Fibroblast of gingiva (primary cell): ENCODE measurements at regions not wholly inside any gene's neighbourhood (a gene's known extent, or its start where the extent isn't known, plus 50 kb on each side); places are given as distances from the start of the nearest gene placed in this dataset.
"Not testable (repeated sequence)": the region's sequence is repeated elsewhere in the genome, so short reads cannot be mapped to it uniquely, and the experiment has no call there.

Experiments used
- DNase-seq: peaks from one replicate; pipeline ENCODE4 v3.0.0-alpha.2; 2011; ENCODE audit warnings: low read depth

DNA sequence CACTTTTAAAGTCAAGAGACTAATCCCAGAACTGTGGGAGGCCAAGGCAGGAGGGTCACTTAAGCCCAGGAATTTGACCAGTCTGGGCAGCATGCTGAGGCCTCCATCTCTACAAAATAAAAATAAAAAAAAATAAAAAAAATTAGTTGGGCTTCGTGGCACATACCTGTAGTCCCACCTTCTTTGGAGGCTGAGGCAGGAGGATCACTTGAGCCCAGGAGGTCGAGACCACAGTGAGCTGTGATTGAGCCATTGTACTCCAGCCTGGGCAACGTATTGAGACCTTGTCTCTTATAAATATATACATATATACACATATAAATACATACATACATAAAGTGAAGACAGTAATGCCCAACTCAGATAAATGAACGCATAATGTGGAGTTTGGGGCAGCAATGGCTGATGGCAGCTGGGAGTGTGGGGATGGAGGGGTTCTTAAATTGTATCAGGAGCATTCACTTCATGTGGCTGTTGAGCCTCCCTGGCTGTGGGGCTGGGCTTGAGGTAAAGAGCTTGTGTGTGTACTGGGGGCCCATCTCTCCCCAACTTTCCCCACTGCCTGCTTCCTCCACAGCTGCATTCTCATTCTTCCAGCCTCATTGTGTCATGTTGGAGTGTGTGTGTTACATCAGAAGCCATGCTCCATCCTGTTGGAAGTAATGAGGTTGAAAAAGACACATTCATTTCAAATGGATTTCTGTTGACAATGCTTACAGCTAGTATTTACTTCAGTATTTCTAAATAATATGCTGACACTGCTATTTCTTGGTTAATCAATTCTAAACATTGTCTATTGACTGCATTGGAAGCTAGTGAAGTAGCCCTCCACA is 96.5 kb upstream of the HS6ST1 start:
- DNase-seq, result no peak

DNA sequence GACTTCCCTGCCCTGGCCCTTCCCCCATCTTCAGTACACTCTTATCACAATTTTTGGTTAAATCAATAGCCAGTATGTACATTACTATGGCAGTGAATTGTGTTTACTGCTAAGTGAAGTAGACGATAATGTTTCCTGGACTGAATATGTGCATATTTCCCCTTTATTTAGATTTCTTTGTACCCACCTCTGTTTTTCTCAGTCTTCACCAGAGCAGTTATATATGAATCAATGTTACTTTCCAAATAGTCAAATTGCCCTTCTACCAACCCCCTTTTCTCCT is 97.1 kb upstream of the HS6ST1 start:
- no peak for DNase-seq

DNA sequence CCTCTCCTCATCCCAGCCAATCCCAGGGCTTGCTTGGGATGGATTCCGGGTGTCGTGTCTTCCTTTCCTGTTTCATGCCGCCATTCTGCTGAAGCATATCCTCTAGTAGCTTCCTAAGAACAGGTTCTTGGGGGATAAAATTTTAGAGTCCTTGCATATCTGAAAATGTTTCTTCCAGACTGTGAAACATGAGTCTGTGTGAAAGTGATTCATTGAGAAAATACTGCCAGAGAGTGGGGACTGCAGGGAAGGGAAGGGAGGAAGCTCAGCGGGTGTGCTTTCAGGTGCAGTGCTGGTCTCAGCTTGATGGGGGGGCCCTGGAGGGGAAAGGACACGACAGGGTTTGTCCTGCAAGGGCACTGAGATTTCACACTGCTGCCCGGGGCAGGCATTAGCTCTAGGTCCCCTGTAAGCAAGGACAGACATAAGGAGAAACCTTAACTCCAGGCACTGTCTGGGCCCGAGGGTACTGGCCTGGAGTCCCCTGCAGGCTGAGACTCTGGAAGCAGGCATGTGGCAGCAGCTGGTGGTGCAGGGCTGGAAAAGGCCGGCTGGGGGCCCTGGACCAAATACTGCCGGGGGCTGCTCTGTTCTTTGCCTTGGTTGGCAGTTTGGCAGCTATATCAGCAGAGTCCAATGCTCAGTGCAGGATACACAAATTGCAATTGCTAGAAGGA is 97.6 kb upstream of the HS6ST1 start:
- DNase-seq, result no peak

DNA sequence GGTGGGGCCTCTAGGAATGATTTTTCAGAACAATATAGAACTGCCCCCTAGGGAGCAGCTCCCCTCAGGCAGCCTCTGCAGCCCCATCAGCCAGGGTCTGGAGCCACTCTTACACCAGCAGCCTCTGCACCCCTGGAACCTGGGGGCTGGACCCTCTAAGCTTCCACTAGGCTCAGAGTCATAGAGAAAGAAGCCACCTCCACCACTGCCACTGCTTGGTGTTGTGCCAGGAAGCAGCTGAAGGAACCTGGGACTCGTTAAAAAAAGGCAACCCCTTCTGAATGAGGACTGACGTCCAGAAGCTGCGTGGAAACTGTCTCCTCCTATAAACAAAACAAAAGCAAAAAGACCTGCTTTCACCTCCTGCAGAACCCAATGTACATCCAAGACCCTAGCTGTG is 98.1 kb upstream of the HS6ST1 start:
- DNase-seq, result no peak

DNA sequence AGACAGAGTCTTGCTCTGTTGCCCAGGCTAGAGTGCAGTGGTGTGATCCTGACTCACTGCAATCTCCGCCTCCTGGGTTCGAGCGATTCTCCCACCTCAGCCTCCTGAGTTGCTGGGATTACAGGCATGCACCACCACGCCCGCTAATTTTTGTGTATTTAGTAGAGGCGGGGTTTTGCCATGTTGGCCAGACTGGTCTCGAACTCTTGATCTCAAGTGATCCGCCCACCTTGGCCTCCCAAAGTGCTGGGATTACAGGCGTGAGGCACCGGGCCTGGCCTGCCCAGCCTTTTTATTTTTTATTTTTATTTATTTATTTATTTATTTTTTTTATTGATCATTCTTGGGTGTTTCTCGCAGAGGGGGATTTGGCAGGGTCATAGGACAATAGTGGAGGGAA is 98.6 kb upstream of the HS6ST1 start:
- not testable (repeated sequence) for DNase-seq

DNA sequence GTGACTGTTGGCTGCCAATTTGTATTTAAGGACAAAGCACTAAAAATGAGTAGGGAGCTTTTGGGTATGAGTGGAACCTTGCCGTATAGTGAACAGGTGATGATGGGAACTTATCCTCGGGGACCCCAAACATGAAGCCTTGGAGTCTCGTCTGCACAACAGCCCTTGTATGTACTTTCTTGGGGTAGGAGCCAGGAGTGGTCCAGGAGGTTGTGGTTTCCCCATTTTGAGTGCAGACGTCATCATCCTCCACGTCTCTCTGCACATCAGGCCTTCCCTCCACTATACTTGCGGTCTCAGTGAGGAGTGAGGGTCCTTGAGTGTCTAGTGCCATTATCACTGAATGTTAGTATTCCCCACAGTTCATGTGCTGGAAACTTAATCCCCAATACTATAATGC is 101.5 kb upstream of the HS6ST1 start:
- no peak for DNase-seq

DNA sequence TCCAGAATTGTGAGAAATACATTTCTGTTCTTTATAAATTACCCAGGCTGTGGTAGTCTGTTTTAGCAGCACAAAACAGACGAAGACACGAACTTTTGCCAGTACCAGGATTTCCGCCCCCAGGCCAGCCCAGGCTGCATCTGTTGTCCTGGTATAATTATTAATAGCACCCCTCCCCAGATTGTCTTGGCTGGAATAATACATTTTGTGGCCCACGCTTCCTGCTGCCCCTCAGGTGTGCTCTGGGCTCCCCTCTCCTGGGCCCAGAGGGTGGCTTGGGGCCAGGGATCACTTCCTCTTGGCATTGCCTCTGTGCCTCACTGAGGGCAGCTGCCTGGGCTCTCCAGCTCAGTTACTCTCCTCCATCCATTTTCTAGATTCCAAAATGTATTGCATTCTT is 102.1 kb upstream of the HS6ST1 start:
- DNase-seq, result no peak

DNA sequence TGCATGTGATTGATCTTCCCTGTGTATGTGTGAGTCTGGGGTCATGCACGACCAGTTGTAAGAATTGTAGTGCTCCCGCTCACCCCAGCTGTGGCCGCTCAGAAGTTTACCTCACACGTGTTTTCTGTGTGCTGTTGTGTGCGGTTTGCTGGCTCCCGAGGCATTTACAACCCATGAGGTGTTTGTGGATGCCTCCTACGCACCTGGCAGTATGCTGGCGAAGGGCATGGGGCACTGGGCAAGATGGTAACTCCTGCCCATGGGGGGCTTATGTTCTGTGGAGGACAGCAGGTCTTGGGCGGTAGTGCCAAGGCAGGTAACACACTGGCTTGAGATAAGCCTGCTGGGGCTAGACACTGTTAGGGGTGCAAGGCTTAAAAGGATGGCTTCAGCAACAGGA is 102.6 kb upstream of the HS6ST1 start:
- DNase-seq, result no peak

DNA sequence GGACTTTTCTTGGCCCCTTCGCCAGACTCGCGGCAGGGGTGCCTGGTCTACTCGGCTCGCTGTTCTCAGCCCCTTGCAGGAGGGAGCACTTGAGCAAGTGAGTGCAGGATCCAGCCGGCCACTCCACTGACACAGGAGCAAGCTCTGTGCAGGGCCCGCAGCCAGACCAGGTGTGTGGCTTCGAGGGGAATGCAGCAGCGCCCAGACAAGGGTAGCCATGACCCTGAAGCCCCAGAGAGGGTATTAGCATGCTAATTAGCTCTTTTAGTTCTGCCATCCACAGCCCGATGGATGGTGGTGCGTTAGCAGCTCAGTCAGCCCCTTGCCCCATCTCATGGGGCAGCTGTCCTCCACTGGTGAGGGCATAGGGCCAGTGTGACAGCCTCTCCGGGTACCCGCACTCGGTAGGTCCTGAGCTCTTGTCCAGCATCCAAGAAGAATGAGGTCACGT is 103.2 kb upstream of the HS6ST1 start:
- DNase-seq, result no peak

DNA sequence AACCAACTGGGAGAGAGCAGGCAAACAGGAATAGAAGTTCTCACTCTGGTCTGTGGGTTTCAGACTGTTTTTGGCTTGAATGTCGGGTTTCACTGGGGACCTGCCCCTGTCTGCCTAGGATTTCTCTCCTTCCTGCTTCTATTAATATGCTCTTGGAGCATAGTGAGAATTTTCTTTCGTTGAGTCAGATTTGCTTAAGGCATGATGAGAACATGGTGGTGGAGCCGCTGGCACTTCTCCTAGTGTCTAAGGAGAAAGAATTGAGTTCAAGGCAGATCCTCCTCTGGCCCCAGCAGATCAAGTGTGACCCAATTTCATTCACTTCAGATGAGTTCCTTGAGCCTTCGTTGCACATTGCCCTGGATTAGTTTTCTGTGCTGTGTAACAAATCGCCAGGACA is 103.9 kb upstream of the HS6ST1 start:
- DNase-seq, result peak; percentile 95

DNA sequence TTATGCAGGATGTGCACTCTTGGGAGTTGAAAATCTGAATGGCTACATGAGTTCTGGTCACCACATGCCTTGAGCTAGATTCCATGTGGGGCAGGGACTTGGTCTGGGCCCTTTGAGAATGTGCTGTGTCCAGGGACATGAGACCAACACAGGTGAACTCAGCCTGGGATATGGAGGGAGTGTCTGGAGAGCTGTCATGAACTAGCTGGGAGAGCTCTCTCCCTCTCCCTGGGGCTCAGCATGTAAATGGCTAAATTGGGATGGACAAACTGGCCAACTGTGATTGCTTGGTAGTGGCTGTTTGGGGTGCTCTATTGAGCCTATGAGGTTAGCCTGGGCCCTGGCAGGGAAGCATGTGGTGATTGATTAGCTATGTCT is 105.1 kb upstream of the HS6ST1 start:
- no peak for DNase-seq

DNA sequence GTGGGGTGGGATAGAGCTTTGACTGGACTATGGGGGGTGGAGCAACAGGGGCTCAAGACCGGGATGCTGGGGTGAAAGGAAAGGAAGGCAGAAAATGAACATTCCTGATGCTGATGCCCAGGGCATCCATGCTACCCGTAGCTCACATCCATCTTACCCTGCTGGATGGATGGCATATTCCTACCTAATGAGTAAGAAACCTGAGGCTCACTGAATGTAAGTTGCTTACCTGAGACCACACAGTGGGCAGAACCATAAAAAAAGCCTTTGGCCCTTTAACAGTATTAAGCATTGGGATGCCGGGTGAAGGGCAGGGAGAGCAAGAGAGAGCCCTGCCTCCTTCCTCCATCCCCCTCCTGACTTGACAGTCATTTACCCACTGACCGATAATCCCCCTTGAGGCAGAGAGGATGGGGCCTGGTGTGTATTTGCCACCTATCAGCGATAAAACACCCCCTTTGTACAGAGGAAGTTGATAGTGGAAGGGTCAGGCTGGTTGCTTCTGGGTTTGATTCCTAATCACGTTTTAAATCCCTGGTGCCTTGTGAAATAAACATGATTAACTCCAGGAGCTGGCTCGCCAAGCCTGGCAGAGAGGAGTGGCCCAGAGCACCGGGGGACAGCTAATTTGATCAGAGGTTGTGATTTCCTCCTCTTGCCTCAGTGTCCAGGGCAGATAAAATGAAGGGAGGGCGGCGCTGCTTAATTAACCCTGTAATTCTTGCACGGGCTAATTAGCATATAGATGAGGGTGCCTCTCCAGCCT is 105.9 kb upstream of the HS6ST1 start:
- no peak for DNase-seq

DNA sequence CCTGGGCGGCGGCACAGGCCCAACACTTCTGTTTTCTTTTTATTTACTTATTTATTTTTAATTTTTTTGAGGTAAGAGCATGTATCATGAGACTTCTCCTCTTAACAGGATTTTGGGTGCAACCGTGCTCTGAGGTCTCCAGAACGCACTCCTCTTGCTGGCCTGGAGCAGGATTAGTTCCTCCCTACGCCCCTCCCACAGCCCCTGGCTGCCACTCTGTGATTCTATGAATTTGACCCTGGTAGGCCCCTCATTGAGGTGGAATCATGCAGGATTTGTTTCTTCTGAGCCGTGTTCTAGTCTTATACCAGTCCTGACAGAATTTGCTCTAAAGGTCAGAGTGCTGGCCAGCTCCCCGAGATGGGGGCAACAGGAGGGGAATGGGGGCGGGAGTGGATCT is 106.5 kb upstream of the HS6ST1 start:
- DNase-seq, result no peak

DNA sequence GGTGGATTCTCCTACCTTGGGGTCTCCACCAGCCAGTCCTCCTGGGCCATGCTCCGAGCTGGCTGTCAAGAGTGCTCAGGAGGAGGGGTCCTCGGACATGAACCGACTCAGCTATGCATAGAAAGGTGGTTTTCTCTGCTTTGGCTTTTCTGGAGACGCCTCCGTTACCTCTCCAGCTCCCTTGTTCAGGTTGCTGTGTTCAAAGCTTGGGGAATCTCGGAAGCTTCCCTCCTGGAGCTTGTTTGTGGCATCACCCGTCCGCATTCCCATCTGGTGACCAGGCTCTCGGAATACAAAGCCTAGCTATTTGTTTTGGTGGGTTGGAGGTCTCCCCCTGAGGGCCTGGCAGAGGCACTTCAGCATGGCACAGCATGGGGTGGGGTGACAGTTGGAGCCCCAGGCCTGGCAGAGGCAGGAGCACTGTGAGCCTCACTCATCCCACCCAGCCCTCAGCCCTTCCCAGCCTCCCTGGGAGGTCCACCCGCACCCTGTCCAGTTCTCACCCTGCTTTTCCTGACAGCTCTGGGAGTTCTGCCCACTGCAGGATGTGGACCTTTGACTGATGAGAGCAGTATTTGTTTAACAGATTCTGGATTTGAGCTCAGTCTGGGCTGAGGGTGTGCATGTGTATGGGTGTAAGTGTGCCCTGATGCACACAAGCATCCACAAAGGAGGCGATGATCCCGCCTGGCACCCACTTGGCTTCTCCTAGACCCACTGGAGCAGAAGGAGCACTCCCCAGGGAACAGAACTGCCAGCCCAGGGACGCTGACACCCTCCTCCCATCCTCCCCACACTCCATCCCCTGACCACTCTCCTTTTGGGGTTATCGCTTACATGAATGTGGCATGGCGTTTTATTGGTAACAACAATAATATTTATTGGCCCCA is 107.3 kb upstream of the HS6ST1 start:
- DNase-seq, result no peak

DNA sequence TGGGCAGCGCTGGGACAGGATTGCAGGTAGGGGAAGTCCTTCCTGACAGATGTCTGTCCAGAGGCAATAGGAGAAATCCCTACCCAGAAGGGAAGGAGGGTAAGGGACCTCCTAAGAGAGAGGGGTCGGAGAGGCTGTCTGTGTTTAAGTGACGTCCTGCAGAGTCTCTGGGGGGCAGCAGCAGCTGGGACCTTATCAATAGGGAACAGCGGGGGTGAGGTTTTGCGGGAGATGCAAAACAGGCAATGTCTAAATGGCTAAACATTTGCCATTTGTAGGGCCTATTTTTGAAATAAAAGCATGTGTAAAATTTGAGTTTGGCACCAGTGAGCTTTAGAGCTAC is 108.7 kb upstream of the HS6ST1 start:
- no peak for DNase-seq

DNA sequence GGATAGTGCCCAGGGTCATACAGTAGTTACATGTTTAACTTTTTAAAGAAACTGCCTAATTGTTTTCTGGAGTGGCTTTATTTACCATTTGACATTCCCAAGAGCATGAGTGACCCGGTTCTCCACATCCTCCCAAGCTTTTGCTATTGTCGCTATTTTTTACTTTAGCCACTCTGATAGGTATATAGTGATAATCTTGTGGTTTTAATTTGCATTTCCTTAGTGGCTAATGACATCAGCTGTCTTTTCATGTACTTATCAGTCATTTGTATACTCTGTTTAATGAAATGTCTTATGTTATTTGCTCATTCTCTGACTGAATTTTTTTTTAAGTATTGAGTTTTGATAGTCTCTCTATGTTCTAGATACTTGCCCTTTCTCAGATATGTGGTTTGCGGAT is 109.7 kb upstream of the HS6ST1 start:
- DNase-seq, result no peak

DNA sequence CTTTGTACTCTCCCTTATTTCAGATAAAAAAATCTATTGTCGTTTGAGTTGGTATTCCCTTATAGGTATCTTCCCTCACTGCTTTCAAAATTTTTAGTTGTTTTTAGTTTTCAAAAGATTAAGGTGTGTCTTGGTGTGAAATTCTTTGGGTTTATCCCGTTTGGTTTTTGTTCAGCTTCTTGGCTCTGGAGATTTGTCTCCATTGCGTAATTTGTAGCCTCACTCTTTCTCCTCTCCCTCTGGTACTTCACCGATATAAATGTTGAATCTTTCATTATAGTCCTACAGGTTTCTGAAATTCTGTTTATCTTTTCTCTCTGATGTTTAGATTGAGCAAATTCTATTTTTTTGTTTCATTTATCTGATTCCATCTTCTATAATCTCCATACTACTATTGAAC is 113.8 kb upstream of the HS6ST1 start:
- no peak for DNase-seq

DNA sequence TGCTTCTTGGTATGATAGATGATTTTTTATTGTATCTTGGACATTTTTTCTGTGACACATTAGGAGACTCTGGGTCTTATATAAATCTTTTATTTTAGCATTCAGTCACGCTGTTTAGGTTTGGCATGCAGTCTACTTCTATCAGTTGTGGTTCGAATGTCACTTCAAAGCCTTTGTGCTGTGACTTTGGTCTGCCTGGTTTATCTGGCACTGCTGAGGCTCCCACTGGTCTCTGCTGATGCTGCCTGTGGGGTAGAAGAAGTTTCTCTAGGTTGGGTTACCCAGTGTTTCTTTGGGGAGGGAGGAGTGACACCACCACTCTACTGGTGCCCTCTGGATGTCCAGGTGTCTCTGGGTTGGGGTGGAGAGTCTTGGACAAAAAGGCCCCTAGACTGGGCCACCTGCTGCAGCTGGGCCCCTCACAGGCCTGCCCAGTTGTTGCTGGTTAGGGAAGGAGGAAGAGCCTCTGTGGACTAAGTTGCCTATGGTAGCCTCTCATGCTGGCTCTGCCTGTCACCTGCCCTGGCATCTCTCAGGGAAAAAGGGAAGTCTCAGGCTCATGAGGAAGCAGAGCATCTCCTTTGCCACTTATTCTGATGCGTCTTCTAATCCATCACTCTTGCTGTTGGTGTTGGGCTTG is 115.4 kb upstream of the HS6ST1 start:
- DNase-seq, result no peak

DNA sequence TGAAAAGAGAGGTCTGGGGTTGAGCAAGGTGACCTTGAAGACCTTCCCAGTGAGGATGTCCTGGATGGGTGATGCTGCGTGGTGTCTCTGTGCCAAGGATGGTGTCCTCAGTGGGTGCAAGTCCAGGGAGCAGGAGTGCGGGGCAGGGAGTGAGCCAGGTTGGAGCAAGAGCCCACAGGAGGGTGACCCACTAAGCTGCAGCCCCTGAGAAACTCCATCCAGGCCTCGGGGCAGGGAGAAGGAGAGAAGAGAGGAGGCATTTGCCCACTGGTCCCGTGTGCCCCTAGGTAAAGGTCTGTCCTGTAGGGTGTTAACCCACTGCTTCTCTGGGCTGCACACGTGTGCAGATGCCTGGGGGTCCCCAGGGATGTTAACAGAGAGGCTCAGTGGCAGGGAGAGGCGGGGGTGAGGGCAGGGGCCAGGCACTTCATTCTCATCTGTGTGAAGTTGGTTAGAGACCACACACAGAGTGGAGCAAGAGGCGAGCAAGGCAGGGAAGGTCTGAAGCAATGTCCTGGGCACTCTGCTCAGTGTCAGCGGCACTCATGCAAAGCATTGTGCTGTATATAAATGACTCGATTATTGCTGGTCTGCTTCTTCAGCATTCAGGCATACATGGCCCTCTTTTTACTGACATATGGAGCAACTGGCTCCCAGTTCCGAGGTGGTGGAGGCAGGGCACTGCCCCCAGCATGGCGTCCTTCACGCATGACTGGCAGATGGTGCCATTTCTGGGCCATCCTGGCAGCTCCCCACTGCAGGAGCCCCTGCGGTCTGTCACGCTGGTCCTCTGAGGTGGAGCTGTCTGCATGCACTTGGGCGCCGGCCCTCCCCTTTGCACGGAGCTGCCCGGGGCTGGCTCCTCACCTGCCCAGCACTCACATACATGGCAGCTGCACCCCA is 117.2 kb upstream of the HS6ST1 start:
- no peak for DNase-seq

DNA sequence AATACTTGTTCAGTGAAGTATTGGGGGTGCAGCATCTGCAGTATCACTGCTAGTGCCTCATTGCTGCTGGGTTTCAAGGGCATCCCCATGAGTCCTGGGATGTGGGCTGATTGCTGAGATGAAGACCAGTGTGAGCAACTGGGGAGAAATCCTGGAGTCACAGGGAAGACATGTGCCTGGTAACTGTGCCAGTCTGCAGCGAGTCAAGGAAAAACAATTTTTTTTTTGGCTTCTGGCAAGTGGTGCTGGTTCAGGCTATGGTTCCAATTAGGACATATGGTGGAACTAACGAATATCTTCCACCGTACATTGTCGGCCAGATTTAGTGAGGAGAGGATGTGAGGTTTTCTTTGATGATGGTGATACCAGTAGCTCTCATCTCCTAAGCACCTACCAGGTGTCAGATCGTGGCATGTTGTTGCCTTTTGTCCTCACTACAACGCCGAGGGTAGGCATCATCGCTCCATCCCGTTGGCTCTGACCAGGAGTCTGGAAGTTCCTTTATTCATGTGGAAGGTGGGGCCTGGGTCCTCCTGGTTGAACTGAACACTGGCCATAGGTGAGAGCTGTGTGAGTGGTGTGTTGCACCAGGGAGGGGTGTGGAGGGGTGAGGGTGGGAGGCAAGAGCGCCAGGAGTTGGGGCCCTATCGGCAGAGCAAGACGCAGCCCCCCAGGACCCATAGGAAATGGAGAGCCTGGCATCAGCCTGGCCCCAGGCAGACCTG is 118.0 kb upstream of the HS6ST1 start:
- DNase-seq, result peak; percentile 50
